HG03139 (cell line): ENCODE measurements at regions not wholly inside any gene's neighbourhood (a gene's known extent, or its start where the extent isn't known, plus 50 kb on each side); places are given as distances from the start of the nearest gene placed in this dataset.
A peak's percentile ranks its signal among the peaks of the same experiment; 100 is the strongest.
"Not testable (repeated sequence)": the region's sequence is repeated elsewhere in the genome, so short reads cannot be mapped to it uniquely, and the experiment has no call there.

Experiments used
- ATAC-seq: cut with Tn5 transposase; IDR thresholded peaks from one replicate; pipeline ENCODE4 v1.9.1; 2021; ENCODE audit not compliant: unreplicated experiment

- no peak for ATAC-seq
Observed at GRCh38 chr13:61358599-61358998, 57.0 kb downstream of the PCDH20 start.

- no peak for ATAC-seq
Observed at GRCh38 chr13:61350341-61350740, 65.3 kb downstream of the PCDH20 start.

DNA sequence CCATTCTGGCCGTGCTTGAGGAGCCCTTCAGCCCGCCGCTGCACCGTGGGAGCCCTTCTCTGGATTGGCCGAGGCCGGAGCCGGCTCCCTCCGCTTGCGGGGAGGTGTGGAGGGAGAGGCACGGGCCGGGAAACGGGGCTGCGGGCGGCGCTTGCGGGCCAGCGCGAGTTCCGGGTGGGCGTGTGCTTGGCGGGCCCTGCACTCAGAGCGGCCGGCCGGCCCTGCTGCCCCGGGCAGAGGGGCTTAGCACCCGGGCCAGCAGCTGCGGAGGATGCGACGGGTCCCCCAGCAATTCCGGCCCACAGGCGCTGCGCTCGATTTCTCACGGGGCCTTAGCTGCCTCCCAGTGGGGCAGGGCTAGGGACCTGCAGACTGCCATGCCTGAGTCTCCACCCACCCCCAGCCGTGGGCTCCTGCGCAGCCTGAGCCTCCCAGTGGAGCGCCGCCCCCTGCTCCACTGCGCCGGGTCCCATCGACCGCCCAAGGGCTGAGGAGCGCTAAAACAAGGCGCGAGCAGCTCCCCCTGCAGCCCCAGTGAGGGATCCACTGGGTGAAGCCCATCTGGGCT, 76.5 kb downstream of the PCDH20 start:
- ATAC-seq = no peak

- ATAC-seq = no peak
Observed at GRCh38 chr13:61316647-61317046, 99.0 kb downstream of the PCDH20 start.

GRCh38 chr13:61294467-61295191, 121.0 kb downstream of the PCDH20 start:
- ATAC-seq = no peak

DNA sequence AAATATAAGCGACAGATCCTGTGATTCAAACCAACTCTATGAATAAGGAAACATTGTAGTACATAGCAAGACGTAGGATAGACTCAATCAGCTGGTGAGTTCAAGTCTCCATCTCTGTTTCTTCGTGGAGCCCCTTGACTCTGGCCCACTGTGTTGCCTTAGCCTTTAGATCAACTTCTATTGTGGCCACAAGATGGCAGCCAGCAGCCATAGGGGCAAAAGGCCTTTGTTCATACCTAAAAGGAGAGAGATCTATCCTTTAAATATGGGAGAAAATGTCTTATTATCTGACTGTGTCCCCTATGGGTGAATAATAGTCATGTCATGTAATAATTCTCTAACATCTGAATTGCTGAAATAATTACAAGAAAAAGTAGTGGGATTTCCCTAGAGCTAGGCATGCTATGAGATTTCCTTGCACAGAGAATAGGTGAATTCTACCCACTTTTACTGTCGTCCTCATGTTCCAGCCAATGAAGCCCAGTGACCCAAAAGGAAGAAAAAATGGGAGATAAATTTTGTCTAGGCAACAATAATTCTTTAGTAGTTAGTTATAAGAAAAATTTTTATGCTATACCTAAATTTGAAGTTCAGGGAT, 129.4 kb downstream of the PCDH20 start:
- no peak for ATAC-seq

DNA sequence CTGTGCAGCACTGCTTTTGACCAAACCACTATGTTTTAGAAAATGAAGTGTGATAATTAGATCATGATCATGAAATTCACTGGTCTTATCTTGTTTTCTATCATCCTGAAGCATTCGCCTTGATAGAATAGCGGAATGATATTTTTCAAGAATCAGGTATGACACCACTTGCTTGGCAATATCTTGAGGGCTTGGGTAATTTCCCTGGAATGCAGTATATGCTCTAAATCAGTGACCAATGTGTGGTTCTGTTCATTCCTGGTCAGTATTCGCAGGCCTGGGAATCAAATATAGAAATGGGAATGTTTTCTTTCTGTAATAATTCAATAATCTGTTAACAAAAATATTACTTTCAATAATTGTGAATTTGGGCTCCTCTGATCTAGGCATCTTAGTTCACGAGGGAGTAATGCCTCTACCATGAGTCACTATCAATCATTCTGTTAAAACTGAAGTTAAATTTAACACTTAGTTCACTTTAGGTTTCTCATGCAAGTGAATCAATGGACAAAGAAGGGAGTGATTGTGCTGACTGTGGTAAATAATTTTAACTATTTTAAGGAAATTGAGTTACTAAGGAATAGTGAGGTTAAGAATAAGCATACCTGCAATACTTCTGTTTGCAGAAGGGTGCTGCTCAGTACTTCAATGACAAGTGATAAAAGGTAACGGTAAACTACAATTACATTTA, 137.9 kb downstream of the PCDH20 start:
- ATAC-seq = no peak

DNA sequence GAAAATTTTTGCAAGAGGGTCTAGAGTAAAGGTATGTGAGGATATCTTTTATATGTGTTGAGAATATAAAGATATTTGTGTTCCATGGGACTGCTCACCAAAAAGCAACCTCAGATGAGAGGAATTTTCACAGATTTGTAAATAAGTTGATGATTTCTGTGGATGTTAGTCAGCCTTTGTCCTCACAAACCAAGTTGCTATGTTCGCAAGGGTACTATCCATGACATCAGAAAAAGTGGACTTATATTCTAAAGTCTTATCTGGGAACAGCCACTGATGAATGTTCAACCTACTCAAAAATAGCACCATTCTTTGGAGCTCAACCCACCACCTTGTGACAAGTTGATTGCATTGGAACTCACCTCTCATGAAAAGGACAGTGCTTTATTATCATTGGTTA, 138.6 kb downstream of the PCDH20 start:
- ATAC-seq = no peak

- ATAC-seq = no peak
Observed at GRCh38 chr13:61276401-61276800, 139.2 kb downstream of the PCDH20 start.

DNA sequence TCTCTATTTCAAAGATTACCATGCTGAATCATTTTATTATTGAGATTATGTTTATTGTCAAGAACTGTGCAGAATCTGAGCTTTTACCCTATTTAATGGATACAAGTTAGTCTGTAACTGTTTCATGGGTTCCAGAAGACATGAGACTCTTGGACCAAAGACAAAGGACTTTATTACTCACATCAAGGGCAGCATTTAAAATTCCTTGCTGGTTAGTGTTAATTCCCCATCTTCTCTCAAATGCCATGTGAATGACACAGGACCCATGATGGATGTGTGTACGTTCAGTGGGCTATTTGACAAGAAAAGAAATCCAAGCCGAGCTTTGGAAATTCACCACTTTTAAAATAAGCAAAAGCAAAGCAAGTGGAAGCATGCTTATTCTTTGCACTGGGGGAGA, 139.9 kb downstream of the PCDH20 start:
- ATAC-seq = no peak

DNA sequence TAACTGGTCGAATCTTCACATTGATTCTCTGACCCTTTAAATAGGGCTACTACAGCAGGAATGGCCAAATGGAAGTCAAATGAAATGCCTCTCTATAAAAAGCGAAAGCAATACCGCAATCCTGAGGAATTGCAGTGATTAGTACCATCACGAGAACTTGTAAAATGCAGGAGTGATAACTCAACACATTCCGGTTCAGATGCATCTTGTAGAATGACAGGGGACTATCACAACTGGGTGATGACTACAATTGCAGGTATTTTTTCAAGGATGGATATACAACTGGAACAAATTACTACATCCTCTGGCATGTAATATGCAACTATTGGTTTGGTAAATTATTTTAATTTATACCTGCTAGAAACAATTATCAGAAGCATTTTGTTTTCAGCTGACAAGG, 140.4 kb downstream of the PCDH20 start:
- ATAC-seq = no peak

- not testable (repeated sequence) for ATAC-seq
Observed at GRCh38 chr13:61266896-61267295, 148.8 kb downstream of the PCDH20 start.

GRCh38 chr13:61261746-61262472, 153.7 kb downstream of the PCDH20 start:
- ATAC-seq = no peak

DNA sequence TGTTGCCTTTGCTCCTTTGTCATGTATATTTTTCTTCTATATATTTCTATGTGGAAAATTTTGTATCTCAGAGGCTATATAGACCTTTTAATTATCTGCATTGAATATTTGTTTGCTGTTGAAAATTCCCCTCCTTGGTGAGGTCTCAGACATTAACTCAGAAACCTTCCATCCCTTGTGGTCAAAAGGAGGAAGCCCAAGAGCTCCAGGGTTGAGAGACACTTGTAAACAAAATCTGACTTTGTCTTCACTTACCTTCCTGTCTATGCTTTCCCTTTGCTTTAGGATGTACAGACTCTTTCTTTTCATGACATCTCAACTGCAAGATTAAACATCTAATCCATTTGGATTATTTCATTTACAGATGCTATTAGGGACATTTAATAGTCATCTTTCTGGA, 157.5 kb downstream of the PCDH20 start:
- ATAC-seq = no peak

DNA sequence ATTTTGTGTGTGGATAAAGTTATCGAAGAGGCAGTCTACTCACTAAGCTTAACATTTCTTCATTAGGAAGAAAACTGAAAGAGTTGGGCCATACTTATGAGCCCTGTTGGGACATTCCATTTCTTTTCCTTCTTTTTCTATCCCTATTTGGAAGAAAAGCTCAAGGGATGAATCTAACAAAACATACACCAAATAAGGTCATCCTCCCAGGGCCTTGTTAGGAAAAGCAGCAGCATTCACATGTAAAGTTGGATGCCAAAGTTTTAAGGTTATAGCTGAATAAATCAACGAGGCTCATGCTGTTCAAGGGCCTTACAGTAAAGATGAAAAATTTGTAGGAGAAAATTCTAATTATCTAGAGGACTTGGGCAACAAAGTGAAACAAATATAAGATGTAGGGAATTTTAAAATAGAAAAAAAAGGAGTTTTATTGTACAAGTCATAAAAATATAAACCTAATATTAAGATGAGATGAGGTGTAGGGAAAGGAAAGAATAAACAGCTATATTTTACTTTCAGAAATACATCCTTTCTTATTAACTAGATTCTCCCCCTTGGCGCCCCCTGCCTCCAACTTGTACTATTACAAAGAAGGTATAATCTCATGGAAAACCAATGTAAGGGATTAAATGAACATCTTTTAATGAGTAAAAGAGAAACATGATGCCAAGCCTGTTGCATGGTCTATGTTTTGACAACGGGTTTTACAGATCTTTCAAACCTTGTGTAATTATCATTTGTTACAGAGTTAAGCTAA, 160.4 kb downstream of the PCDH20 start:
- no peak for ATAC-seq

GRCh38 chr13:61253105-61253877, 162.4 kb downstream of the PCDH20 start:
- ATAC-seq = no peak

DNA sequence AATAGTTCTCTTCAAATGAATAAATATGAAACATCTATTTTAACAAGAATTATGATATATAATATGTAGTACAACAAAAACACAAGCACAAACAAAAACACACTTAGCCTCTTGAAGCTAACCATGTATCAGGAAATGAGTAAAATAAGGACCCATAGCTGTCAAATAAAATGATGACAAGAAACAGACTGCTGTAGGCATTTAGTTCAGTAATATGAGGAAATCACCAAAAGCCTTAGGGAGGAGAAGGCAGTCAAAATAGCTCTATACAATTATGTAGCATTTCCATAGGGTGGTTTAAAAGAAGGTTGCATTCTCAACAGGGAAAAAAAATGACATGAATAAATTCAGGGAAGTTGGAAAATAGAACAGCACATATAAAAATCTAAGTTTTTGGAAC, 163.4 kb downstream of the PCDH20 start:
- no peak for ATAC-seq

- ATAC-seq = peak; percentile 70
Observed at GRCh38 chr13:61247149-61247936, 168.3 kb downstream of the PCDH20 start.

- ATAC-seq = no peak
Observed at GRCh38 chr13:61246351-61246750, 169.3 kb downstream of the PCDH20 start.
